Lung (tissue), 11 donors: ENCODE measurements at regions not wholly inside any gene's neighbourhood (a gene's known extent, or its start where the extent isn't known, plus 50 kb on each side); places are given as distances from the start of the nearest gene placed in this dataset.

Experiments
- ATAC-seq: fragments of 200-7000 bp; cut with Tn5 transposase; one replicate; pipeline ENCODE4 v1.9.1; 2020; ENCODE audit warnings: moderate number of reproducible peaks; ENCODE audit not compliant: insufficient read depth, low FRiP score
- DNase-seq, 3 donors: peaks; one replicate each; pipeline ENCODE4 v3.0.0-alpha.2; 2013 to 2017
- H3K27ac ChIP-seq, 2 donors: one replicate each; pipeline ENCODE4 v1.5.1; 2013; ENCODE audit warnings: mild to moderate bottlenecking in 2 of 2, moderate library complexity in 2 of 2, control low read depth in 1 of 2, inconsistent platforms in 1 of 2, low read depth in 1 of 2, low read length in 1 of 2
- H3K27me3 ChIP-seq, 3 donors: one replicate each; pipeline ENCODE4 v1.5.1; 2013; ENCODE audit warnings: low read length in 2 of 3; ENCODE audit not compliant: control insufficient read depth in 3 of 3, insufficient read depth in 3 of 3
- H3K36me3 ChIP-seq, 4 donors: one replicate each; pipeline ENCODE4 v1.5.1; 2013; ENCODE audit warnings: low read length in 4 of 4, mild to moderate bottlenecking in 1 of 4, moderate library complexity in 1 of 4; ENCODE audit not compliant: control insufficient read depth in 4 of 4, insufficient read depth in 4 of 4
- H3K4me1 ChIP-seq, 5 donors: one replicate each; pipeline ENCODE4 v1.5.1; 2013; ENCODE audit warnings: low read length in 5 of 5, mild to moderate bottlenecking in 2 of 5, moderate library complexity in 1 of 5; ENCODE audit not compliant: control insufficient read depth in 5 of 5, insufficient read depth in 5 of 5
- H3K4me3 ChIP-seq: one replicate; pipeline ENCODE4 v1.5.1; 2013; ENCODE audit warnings: mild to moderate bottlenecking, control low read depth, moderate library complexity
- H3K9ac ChIP-seq, 2 donors: one replicate each; pipeline ENCODE4 v1.5.1; 2013; ENCODE audit warnings: low read length in 2 of 2, control low read depth in 1 of 2; ENCODE audit not compliant: insufficient read depth in 1 of 2
- H3K9me3 ChIP-seq, 4 donors: one replicate each; pipeline ENCODE4 v1.5.1; 2013; ENCODE audit warnings: low read length in 3 of 4, mild to moderate bottlenecking in 1 of 4, moderate library complexity in 1 of 4; ENCODE audit not compliant: control insufficient read depth in 4 of 4, insufficient read depth in 3 of 4
- CTCF ChIP-seq: IDR thresholded peaks from 2 replicates; pipeline ENCODE4 v1.5.1; 2012; ENCODE audit warnings: mild to moderate bottlenecking; ENCODE audit errors: control extremely low read depth, extremely low read depth
- WGBS, 2 donors: extraction: QIAGEN DNeasy Blood & Tissue Kit; methylation state at CpG; one replicate each; pipeline ENCODE4 v1.1.7; 2013; 5-methylcytosine and 5-hydroxymethylcytosine counted together
- donor health status: control.
- donor health status: control.
- donor health status: Bipolar disorder and iron deficiency.
- donor health status: healthy.
- donor health status: DM: yes; HTN: yes; CAD: no.

GRCh38 chr5:30106596-30106995 is 1086.9 kb upstream of the CDH6 start:
- Histone ChIP-seq H3K27ac (no peak overlapping the region), H3K9me3 (no peaks in the 10 kb centered on the region), H3K4me1 (no peaks in the 10 kb centered on the region), H3K4me3 (no peak overlapping the region), H3K9ac (no peak overlapping the region), H3K36me3 (no peaks in the 10 kb centered on the region), H3K27me3 (no peaks in the 10 kb centered on the region)
- TF ChIP-seq CTCF, result no peak
- no peak for DNase-seq
- no peak for ATAC-seq
- WGBS, 2 donors, result 82 to 84% methylated on average over 13 of the region's 13 CpGs

GRCh38 chr5:30104872-30105596 is 1088.5 kb upstream of the CDH6 start:
- H3K27ac ChIP-seq, result no peak overlapping the region
- ATAC-seq, result no peak

GRCh38 chr5:30103452-30104202 is 1089.9 kb upstream of the CDH6 start:
- Histone ChIP-seq H3K4me3 (no peak overlapping the region), H3K27ac (no peak overlapping the region), H3K4me1 (no peaks in the 10 kb centered on the region), H3K9me3 (no peaks in the 10 kb centered on the region), H3K9ac (no peak overlapping the region), H3K36me3 (no peaks in the 10 kb centered on the region), H3K27me3 (no peaks in the 10 kb centered on the region)
- ATAC-seq, result no peak
- no peak for DNase-seq
- WGBS, 2 donors, result 76 to 80% methylated on average over 7 of the region's 7 CpGs
- no peak for TF ChIP-seq CTCF

More at GRCh38 chr5:30104872-30105596, 1088.5 kb upstream of the CDH6 start:
- Histone ChIP-seq H3K4me1 (no peaks in the 10 kb centered on the region), H3K27me3 (no peaks in the 10 kb centered on the region), H3K9me3 (no peaks in the 10 kb centered on the region), H3K4me3 (no peak overlapping the region), H3K36me3 (no peaks in the 10 kb centered on the region), H3K9ac (no peak overlapping the region)
- no peak for TF ChIP-seq CTCF
- DNase-seq, result no peak
